NCI-H2196 treated with DMSO at 0.1 percent for 48 hours (cell line): ENCODE measurements at regions not wholly inside any gene's neighbourhood (a gene's known extent, or its start where the extent isn't known, plus 50 kb on each side); places are given as distances from the start of the nearest gene placed in this dataset.

Experiments used
- DNase-seq: peaks from one replicate; lab custom pipeline; 2025; ENCODE audit not compliant: unreplicated experiment; lab: John Stamatoyannopoulos, UW

DNA sequence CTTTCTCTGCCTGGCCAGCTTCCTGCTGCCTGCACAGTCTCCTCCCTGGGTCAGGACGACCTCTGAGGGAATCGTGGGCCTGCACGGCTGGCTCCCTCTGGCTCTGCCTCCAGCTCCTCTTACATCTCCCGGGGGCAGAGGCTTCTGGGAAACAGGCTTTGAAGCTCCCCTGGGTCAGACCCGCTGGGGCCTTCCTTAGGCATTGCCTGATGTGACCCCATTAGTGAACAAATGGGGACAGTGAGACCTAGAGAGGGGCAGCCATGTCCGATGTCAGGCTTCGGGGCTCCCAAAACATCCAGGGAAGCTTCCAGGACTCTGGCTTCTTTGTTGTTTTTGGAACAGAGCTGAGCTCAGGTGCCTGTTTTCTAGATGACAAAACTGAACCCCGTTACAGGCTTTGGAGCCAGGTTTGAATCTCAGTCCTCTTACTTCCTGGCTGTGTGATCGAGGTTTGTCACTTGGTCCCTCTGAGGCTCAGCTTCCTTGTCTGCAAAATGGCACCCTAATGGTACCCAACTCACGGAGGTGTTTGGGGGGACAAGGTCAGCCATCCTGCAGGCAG lies 94.3 kb downstream of the CEBPB start:
- DNase-seq = no peak

- no peak for DNase-seq
Measured at GRCh38 chr20:50285376-50286173, 94.9 kb downstream of the CEBPB start.

DNA sequence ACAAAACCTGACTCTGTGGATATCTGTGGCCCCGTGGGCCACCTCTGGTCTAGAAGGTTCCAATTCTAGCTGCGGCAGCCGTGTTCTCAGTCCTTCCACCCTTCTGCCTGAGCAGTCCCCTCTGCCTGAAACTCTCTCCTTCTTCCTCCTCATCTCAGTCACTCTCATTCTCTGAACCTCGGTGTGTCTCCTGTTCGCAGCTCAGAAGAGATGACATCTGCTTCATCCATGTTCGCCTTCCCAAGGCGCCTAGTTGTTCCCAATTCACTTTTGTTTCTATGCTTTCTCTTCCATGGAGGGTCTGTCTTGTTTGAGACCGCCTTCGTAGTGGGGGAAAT lies 95.5 kb downstream of the CEBPB start:
- no peak for DNase-seq

DNA sequence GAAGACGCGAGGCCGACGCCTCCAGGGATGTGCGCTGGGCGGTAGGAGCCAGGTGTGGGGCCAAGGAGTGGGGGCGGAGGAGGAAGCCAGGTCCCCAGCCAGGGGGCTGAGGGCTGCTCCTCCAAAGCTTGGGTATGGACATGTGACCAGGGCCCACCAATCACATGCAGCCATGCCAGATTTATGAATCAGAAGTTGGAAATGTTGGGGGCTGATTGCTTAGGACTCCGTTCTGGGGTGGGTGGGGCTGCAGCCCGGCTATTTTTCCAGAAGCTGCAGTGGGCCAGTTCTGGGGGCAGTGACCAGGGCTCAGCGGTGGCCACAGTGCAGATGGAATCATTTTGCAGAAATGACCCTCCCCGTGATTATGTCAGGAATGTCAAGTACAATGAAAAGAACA lies 96.0 kb downstream of the CEBPB start:
- DNase-seq = no peak

DNA sequence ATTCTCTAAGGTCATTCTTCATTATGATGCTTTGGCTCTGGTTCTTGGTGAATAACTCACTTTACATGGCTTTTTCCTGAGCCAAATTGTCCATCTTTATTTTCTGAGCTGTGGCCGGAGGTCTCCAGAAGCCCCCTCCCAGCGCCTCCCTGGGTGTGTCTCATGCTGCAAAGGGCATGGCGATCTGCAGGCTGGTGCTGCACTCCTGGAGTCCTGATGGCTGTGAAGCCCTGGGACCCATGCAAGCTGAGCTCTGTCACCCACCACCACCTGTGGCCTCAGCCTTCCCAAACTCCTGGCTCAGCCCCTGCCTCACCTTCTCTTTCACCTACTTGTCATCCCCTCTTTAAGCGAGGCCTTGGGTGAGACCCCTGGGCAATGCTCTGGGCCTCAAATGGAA lies 96.9 kb downstream of the CEBPB start:
- DNase-seq = no peak

DNA sequence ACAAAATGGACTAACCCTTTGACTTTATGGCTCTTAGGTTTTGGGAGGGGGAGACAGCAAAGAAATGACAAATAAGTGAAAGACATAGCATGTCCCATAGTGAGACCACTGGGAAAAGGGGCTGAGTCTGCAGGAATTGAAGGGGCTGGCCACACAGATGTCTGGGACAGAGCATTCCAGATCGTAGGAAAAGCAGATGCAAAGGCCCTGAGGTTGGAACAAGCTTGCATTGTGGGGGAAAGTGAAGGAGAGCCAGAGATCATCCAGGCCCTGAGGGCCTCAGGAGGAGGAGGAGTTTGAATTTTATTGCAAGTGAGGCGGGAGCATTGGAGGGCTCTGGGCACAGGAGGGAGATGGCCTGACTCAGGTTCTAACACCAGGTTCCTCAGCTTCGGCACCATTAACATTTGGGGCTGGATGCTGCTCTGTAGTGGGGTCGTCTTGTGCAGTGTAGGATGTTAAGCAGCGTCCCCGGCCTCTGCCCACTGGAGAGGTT lies 97.5 kb downstream of the CEBPB start:
- no peak for DNase-seq

DNA sequence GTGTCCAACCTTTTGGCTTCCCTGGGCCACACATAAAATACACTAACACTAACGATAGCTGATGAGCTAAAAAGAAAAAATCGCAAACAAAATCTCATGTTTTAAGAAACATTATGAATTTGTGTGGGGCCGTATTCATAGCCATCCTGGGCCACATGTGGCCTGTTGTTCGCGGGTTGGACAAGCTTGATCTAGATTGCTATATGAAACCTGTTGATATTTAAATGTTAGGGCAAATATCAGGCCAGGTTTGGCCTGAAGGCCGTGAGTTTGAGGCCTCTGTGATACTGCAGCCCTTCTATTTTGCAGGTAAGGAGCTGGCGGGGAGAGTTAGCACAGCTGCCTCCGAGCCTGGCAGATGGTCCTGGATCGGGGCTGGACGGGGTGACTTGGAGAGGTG lies 99.0 kb downstream of the CEBPB start:
- DNase-seq = no peak

- DNase-seq = no peak
Measured at GRCh38 chr20:50290112-50290511, 99.5 kb downstream of the CEBPB start.

- DNase-seq = no peak
Measured at GRCh38 chr20:50290808-50291207, 100.2 kb downstream of the CEBPB start.

DNA sequence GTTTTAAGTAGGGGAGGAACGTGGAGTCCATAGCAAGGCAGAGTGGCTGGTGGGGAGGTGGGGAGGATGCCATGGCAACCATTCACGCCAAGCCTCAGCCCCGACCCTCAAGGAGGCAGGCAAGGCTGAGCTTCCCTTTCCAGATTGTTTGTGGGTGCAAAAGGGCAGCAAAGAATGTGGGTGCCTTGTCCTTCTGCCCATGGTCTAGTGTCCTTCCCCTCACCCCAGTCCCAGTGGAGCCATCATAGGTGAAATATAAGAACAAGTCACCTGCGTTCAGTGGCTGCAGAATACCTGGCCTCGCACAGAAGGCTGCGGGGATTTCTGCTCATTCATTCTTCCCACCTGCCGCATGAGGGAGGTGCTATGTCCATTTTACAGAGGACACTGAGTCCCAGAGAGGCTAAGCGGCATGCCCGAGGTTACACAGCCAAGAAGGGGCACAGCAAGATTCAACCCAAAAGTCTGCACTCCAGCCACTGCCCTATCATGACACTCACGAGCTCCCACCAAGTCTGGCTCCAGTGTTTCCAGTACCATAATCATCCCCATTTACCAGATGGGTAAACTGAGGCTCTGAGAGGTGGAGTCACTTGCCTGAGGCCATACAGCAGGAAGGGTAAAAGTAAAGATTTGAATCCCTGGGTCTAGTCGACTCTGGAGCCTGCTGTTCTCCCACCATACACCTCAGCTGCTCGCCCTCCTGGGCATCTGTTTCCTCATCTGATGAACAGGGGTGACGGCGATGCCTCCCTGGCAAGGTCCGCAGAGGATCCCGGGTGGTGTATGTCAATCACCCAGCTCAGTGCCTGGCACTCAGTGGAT lies 100.8 kb downstream of the CEBPB start:
- no peak for DNase-seq

- no peak for DNase-seq
Measured at GRCh38 chr20:50292079-50292590, 101.5 kb downstream of the CEBPB start.

- DNase-seq = no peak
Measured at GRCh38 chr20:50292591-50293283, 102.1 kb downstream of the CEBPB start.

- no peak for DNase-seq
Measured at GRCh38 chr20:50293284-50294139, 102.9 kb downstream of the CEBPB start.

- DNase-seq = no peak
Measured at GRCh38 chr20:50294164-50295088, 103.8 kb downstream of the CEBPB start.

GRCh38 chr20:50295345-50295744 lies 104.7 kb downstream of the CEBPB start:
- no peak for DNase-seq

- no peak for DNase-seq
Measured at GRCh38 chr20:50295762-50296449, 105.3 kb downstream of the CEBPB start.

- DNase-seq = no peak
Measured at GRCh38 chr20:50296450-50297375, 106.1 kb downstream of the CEBPB start.
